WTC11 (cell line): ENCODE measurements at regions not wholly inside any gene's neighbourhood (a gene's known extent, or its start where the extent isn't known, plus 50 kb on each side); places are given as distances from the start of the nearest gene placed in this dataset.

Experiments
- ATAC-seq: fragments of 200-7000 bp; cut with Tn5 transposase; 2 replicates; pipeline ENCODE4 v1.10.0; 2021; ENCODE audit warnings: mild to moderate bottlenecking, moderate library complexity
- CTCF ChIA-PET: fragments of 300-600 bp; sonication (Branson Sonifier 250); formaldehyde crosslinking; loops from one replicate; lab custom pipeline; 2021; ENCODE audit warnings: antibody characterized with exemption; lab: Charles Lee
- POLR2A ChIA-PET: fragments of 350-600 bp; sonication (Branson Sonifier 250); formaldehyde crosslinking; loops from one replicate; lab custom pipeline; 2021; ENCODE audit warnings: antibody characterized with exemption; lab: Charles Lee
- DNase-seq: peaks from one replicate; pipeline ENCODE4 v3.0.0; 2021; ENCODE audit warnings: low spot score
- H3K27ac Mint-ChIP-seq: 2 replicates; pipeline ENCODE4 v1.8.0; 2021; ENCODE audit warnings: mixed read lengths
- H3K27me3 Mint-ChIP-seq: 2 replicates; pipeline ENCODE4 v1.8.0; 2021; ENCODE audit warnings: low read depth, mild to moderate bottlenecking, moderate library complexity, mixed read lengths
- H3K36me3 Mint-ChIP-seq: 2 replicates; pipeline ENCODE4 v1.8.0; 2021; ENCODE audit warnings: mixed read lengths
- H3K4me1 Mint-ChIP-seq: 2 replicates; pipeline ENCODE4 v1.8.0; 2022; ENCODE audit warnings: mixed read lengths
- H3K4me3 Mint-ChIP-seq: 2 replicates; pipeline ENCODE4 v1.8.0; 2021; ENCODE audit warnings: mild to moderate bottlenecking, moderate library complexity, mixed read lengths
- H3K9me3 Mint-ChIP-seq: 2 replicates; pipeline ENCODE4 v1.8.0; 2021; ENCODE audit warnings: mixed read lengths
- ELF4 ChIP-seq: sonication (generic); formaldehyde crosslinking; IDR thresholded peaks from 2 replicates; pipeline ENCODE4 v1.8.1; 2022; ENCODE audit warnings: low read depth, mild to moderate bottlenecking, moderate library complexity, missing genetic modification reagents
- ESRRA ChIP-seq: sonication (generic); formaldehyde crosslinking; IDR thresholded peaks from 2 replicates; pipeline ENCODE4 v1.8.1; 2022; ENCODE audit warnings: mild to moderate bottlenecking, missing genetic modification reagents, borderline replicate concordance
- ETV6 ChIP-seq: sonication (generic); formaldehyde crosslinking; IDR thresholded peaks from 2 replicates; pipeline ENCODE4 v1.8.1; 2022; ENCODE audit warnings: mild to moderate bottlenecking, missing genetic modification reagents
- JUN ChIP-seq: sonication (generic); formaldehyde crosslinking; IDR thresholded peaks from 2 replicates; pipeline ENCODE4 v1.8.0; 2023; ENCODE audit warnings: mild to moderate bottlenecking, missing genetic modification reagents
- NFATC4 ChIP-seq: fragments of 250-450 bp; sonication (Bioruptor Pico); IDR thresholded peaks from 2 replicates; pipeline ENCODE4 v1.9.0; 2021; ENCODE audit warnings: mild to moderate bottlenecking
- NFE2L1 ChIP-seq: sonication (generic); formaldehyde crosslinking; IDR thresholded peaks from 2 replicates; pipeline ENCODE4 v1.8.1; 2023; ENCODE audit warnings: missing genetic modification reagents
- NR1H2 ChIP-seq: sonication (generic); formaldehyde crosslinking; IDR thresholded peaks from 2 replicates; pipeline ENCODE4 v1.9.0; 2021; ENCODE audit warnings: mild to moderate bottlenecking, moderate library complexity, missing genetic modification reagents
- NR3C1 ChIP-seq: sonication (generic); formaldehyde crosslinking; conservative IDR thresholded peaks from 2 replicates; pipeline ENCODE4 v1.8.1; 2023; ENCODE audit warnings: low read depth, mild to moderate bottlenecking, missing genetic modification reagents
- OVOL2 ChIP-seq: fragments of 250-450 bp; sonication (Bioruptor Pico); IDR thresholded peaks from 2 replicates; pipeline ENCODE4 v1.9.0; 2021; ENCODE audit warnings: mild to moderate bottlenecking, borderline replicate concordance
- PRRX2 ChIP-seq: fragments of 250-450 bp; sonication (Bioruptor Pico); IDR thresholded peaks from 2 replicates; pipeline ENCODE4 v1.8.0; 2021; ENCODE audit warnings: mild to moderate bottlenecking
- RELA ChIP-seq: sonication (generic); formaldehyde crosslinking; IDR thresholded peaks from 2 replicates; pipeline ENCODE4 v1.8.1; 2022; ENCODE audit warnings: missing genetic modification reagents, mild to moderate bottlenecking, borderline replicate concordance
- TCF7 ChIP-seq: sonication (generic); formaldehyde crosslinking; IDR thresholded peaks from 2 replicates; pipeline ENCODE4 v1.8.0; 2022; ENCODE audit warnings: mild to moderate bottlenecking, low read depth, missing genetic modification reagents, moderate library complexity
- TEAD1 ChIP-seq: sonication (generic); formaldehyde crosslinking; IDR thresholded peaks from 2 replicates; pipeline ENCODE4 v1.8.0; 2022; ENCODE audit warnings: mild to moderate bottlenecking, missing genetic modification reagents
- ZNF232 ChIP-seq: sonication (generic); formaldehyde crosslinking; IDR thresholded peaks from 2 replicates; pipeline ENCODE4 v1.8.0; 2022; ENCODE audit warnings: mild to moderate bottlenecking, missing genetic modification reagents
- TF ChIP-seq, protein P1 (sequence below): sonication (generic); formaldehyde crosslinking; IDR thresholded peaks from 2 replicates; pipeline ENCODE4 v1.8.1; 2022; ENCODE audit warnings: mild to moderate bottlenecking, moderate library complexity, missing genetic modification reagents
- TF ChIP-seq, protein P2 (sequence below): sonication (generic); formaldehyde crosslinking; IDR thresholded peaks from 2 replicates; pipeline ENCODE4 v1.8.0; 2023; ENCODE audit warnings: missing genetic modification reagents
- TF ChIP-seq, protein P3 (sequence below): sonication (generic); formaldehyde crosslinking; IDR thresholded peaks from 2 replicates; pipeline ENCODE4 v1.8.0; 2022; ENCODE audit warnings: mild to moderate bottlenecking, missing genetic modification reagents
- TF ChIP-seq, protein P4 (sequence below): sonication (generic); formaldehyde crosslinking; IDR thresholded peaks from 2 replicates; pipeline ENCODE4 v1.8.0; 2022; ENCODE audit warnings: mild to moderate bottlenecking, missing genetic modification reagents
- TF ChIP-seq, protein P5 (sequence below): sonication (generic); formaldehyde crosslinking; IDR thresholded peaks from 2 replicates; pipeline ENCODE4 v1.8.1; 2023; ENCODE audit warnings: mild to moderate bottlenecking, missing genetic modification reagents, moderate library complexity
- TF ChIP-seq, protein P6 (sequence below): fragments of 250-450 bp; sonication (Bioruptor Pico); IDR thresholded peaks from 2 replicates; pipeline ENCODE4 v1.9.0; 2021; ENCODE audit warnings: mild to moderate bottlenecking, borderline replicate concordance
- TF ChIP-seq, protein P7 (sequence below): sonication (generic); formaldehyde crosslinking; IDR thresholded peaks from 2 replicates; pipeline ENCODE4 v1.8.1; 2023; ENCODE audit warnings: mild to moderate bottlenecking, missing genetic modification reagents, borderline replicate concordance

DNA sequence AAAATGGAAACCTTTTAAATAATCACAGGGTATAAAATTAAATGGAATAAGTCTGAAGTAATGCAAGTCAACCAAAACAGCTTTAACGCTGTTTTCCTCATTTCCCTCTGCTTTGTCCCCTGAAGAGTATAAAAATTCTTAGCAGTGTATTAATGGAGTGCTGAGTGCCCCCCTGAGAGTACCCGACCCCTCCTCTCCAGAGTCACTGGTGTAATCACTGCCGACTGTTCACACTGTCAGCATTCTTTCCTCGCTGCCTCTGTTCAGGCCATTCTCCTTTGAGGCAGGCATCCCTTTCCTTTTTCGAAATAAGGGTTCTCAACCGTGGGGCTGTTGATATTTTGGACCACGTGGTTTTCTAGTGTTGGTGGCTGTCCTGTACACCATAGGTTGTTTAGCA, 146.9 kb upstream of the SLC10A2 start (continued):
- TF ChIP-seq ETV6 (CRISPR knock-in tag) (no peak), NFATC4 (no peak), ESRRA (CRISPR knock-in tag) (no peak), ELF4 (CRISPR knock-in tag) (no peak), PRRX2 (CRISPR knock-in tag) (no peak), NR3C1 (CRISPR knock-in tag) (no peak)
- TF ChIP-seq, protein P1, sequence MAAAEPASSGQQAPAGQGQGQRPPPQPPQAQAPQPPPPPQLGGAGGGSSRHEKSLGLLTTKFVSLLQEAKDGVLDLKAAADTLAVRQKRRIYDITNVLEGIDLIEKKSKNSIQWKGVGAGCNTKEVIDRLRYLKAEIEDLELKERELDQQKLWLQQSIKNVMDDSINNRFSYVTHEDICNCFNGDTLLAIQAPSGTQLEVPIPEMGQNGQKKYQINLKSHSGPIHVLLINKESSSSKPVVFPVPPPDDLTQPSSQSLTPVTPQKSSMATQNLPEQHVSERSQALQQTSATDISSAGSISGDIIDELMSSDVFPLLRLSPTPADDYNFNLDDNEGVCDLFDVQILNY = no peak

DNA sequence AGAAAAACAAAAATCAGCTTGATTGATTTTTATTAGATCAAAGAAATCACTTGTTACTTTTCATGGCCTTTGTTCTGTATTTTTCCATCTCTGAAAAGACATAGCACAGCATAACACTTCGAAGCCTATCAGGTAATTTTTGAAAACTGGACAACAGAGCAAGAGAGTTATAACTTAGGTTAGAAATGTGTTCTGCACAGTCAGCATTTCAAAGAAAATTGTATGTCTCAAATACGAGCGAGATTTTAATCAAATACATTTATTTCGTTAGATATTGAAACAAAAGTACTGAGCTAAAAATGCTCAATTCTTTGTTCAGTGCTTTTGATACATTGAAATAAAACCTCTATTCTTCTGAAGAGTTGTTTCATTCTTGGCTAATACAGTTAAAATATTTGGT, 144.1 kb upstream of the SLC10A2 start:
- no peaks in the 10 kb centered on the region for H3K9me3 Mint-ChIP-seq
- POLR2A ChIA-PET = no interaction called here
- no peaks in the 10 kb centered on the region for H3K36me3 Mint-ChIP-seq
- peaks cover 2% of the 10 kb centered on the region; the same call in 1 of the 2 replicates for H3K4me1 Mint-ChIP-seq
- no peak overlapping the region for H3K4me3 Mint-ChIP-seq
- CTCF ChIA-PET = no interaction called here
- H3K27ac Mint-ChIP-seq = no peak overlapping the region
- H3K27me3 Mint-ChIP-seq = no peaks in the 10 kb centered on the region
- ATAC-seq (no peak), DNase-seq (no peak)
- TF ChIP-seq NFE2L1 (CRISPR knock-in tag) (no peak), ZNF232 (no peak), ESRRA (CRISPR knock-in tag) (no peak), NFATC4 (no peak), JUN (CRISPR knock-in tag) (no peak), NR1H2 (CRISPR knock-in tag) (no peak), TCF7 (no peak), RELA (CRISPR knock-in tag) (no peak), OVOL2 (CRISPR knock-in tag) (no peak), TEAD1 (CRISPR knock-in tag) (no peak)
- TF ChIP-seq, protein P2, sequence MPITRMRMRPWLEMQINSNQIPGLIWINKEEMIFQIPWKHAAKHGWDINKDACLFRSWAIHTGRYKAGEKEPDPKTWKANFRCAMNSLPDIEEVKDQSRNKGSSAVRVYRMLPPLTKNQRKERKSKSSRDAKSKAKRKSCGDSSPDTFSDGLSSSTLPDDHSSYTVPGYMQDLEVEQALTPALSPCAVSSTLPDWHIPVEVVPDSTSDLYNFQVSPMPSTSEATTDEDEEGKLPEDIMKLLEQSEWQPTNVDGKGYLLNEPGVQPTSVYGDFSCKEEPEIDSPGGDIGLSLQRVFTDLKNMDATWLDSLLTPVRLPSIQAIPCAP (CRISPR knock-in tag) = no peak
- TF ChIP-seq, protein P3, sequence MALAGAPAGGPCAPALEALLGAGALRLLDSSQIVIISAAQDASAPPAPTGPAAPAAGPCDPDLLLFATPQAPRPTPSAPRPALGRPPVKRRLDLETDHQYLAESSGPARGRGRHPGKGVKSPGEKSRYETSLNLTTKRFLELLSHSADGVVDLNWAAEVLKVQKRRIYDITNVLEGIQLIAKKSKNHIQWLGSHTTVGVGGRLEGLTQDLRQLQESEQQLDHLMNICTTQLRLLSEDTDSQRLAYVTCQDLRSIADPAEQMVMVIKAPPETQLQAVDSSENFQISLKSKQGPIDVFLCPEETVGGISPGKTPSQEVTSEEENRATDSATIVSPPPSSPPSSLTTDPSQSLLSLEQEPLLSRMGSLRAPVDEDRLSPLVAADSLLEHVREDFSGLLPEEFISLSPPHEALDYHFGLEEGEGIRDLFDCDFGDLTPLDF (CRISPR knock-in tag) = no peak
- TF ChIP-seq, protein P4, sequence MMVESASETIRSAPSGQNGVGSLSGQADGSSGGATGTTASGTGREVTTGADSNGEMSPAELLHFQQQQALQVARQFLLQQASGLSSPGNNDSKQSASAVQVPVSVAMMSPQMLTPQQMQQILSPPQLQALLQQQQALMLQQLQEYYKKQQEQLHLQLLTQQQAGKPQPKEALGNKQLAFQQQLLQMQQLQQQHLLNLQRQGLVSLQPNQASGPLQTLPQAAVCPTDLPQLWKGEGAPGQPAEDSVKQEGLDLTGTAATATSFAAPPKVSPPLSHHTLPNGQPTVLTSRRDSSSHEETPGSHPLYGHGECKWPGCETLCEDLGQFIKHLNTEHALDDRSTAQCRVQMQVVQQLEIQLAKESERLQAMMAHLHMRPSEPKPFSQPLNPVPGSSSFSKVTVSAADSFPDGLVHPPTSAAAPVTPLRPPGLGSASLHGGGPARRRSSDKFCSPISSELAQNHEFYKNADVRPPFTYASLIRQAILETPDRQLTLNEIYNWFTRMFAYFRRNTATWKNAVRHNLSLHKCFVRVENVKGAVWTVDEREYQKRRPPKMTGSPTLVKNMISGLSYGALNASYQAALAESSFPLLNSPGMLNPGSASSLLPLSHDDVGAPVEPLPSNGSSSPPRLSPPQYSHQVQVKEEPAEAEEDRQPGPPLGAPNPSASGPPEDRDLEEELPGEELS (CRISPR knock-in tag) = no peak
- TF ChIP-seq, protein P5, sequence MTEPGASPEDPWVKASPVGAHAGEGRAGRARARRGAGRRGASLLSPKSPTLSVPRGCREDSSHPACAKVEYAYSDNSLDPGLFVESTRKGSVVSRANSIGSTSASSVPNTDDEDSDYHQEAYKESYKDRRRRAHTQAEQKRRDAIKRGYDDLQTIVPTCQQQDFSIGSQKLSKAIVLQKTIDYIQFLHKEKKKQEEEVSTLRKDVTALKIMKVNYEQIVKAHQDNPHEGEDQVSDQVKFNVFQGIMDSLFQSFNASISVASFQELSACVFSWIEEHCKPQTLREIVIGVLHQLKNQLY (CRISPR knock-in tag) = no peak
- TF ChIP-seq, protein P6, sequence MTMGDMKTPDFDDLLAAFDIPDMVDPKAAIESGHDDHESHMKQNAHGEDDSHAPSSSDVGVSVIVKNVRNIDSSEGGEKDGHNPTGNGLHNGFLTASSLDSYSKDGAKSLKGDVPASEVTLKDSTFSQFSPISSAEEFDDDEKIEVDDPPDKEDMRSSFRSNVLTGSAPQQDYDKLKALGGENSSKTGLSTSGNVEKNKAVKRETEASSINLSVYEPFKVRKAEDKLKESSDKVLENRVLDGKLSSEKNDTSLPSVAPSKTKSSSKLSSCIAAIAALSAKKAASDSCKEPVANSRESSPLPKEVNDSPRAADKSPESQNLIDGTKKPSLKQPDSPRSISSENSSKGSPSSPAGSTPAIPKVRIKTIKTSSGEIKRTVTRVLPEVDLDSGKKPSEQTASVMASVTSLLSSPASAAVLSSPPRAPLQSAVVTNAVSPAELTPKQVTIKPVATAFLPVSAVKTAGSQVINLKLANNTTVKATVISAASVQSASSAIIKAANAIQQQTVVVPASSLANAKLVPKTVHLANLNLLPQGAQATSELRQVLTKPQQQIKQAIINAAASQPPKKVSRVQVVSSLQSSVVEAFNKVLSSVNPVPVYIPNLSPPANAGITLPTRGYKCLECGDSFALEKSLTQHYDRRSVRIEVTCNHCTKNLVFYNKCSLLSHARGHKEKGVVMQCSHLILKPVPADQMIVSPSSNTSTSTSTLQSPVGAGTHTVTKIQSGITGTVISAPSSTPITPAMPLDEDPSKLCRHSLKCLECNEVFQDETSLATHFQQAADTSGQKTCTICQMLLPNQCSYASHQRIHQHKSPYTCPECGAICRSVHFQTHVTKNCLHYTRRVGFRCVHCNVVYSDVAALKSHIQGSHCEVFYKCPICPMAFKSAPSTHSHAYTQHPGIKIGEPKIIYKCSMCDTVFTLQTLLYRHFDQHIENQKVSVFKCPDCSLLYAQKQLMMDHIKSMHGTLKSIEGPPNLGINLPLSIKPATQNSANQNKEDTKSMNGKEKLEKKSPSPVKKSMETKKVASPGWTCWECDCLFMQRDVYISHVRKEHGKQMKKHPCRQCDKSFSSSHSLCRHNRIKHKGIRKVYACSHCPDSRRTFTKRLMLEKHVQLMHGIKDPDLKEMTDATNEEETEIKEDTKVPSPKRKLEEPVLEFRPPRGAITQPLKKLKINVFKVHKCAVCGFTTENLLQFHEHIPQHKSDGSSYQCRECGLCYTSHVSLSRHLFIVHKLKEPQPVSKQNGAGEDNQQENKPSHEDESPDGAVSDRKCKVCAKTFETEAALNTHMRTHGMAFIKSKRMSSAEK = no peak
- TF ChIP-seq, protein P7, sequence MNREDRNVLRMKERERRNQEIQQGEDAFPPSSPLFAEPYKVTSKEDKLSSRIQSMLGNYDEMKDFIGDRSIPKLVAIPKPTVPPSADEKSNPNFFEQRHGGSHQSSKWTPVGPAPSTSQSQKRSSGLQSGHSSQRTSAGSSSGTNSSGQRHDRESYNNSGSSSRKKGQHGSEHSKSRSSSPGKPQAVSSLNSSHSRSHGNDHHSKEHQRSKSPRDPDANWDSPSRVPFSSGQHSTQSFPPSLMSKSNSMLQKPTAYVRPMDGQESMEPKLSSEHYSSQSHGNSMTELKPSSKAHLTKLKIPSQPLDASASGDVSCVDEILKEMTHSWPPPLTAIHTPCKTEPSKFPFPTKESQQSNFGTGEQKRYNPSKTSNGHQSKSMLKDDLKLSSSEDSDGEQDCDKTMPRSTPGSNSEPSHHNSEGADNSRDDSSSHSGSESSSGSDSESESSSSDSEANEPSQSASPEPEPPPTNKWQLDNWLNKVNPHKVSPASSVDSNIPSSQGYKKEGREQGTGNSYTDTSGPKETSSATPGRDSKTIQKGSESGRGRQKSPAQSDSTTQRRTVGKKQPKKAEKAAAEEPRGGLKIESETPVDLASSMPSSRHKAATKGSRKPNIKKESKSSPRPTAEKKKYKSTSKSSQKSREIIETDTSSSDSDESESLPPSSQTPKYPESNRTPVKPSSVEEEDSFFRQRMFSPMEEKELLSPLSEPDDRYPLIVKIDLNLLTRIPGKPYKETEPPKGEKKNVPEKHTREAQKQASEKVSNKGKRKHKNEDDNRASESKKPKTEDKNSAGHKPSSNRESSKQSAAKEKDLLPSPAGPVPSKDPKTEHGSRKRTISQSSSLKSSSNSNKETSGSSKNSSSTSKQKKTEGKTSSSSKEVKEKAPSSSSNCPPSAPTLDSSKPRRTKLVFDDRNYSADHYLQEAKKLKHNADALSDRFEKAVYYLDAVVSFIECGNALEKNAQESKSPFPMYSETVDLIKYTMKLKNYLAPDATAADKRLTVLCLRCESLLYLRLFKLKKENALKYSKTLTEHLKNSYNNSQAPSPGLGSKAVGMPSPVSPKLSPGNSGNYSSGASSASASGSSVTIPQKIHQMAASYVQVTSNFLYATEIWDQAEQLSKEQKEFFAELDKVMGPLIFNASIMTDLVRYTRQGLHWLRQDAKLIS (CRISPR knock-in tag) = no peak
